GM23338 (cell line): ENCODE measurements at regions not wholly inside any gene's neighbourhood (a gene's known extent, or its start where the extent isn't known, plus 50 kb on each side); places are given as distances from the start of the nearest gene placed in this dataset.

Experiments
- ATAC-seq: fragments of 200-7000 bp; cut with Tn5 transposase; 3 replicates; pipeline ENCODE4 v1.9.1; 2020
- DNase-seq: peaks from one replicate; pipeline ENCODE4 v3.0.0-alpha.2; 2015; ENCODE audit warnings: low spot score
- H2AFZ ChIP-seq: fragments of 200-600 bp; sonication (generic); 2 replicates; pipeline ENCODE4 v1.8.0; 2016; ENCODE audit warnings: antibody characterized with exemption, mild to moderate bottlenecking, moderate library complexity
- H3F3A ChIP-seq: fragments of 200-600 bp; sonication (generic); replicated peaks from 2 replicates; pipeline ENCODE4 v1.8.0; 2017; ENCODE audit warnings: antibody characterized with exemption, mixed run types, low read depth
- H3K27ac ChIP-seq: fragments of 200-600 bp; sonication (generic); 2 replicates; pipeline ENCODE4 v1.6.1; 2016; ENCODE audit warnings: low read depth
- H3K27me3 ChIP-seq: fragments of 200-600 bp; sonication (generic); 2 replicates; pipeline ENCODE4 v1.8.0; 2016; ENCODE audit warnings: mild to moderate bottlenecking, mixed run types, moderate library complexity; ENCODE audit not compliant: insufficient read depth
- H3K36me3 ChIP-seq: fragments of 200-600 bp; sonication (generic); 2 replicates; pipeline ENCODE4 v1.8.0; 2016; ENCODE audit warnings: mild to moderate bottlenecking; ENCODE audit not compliant: insufficient read depth
- H3K4me1 ChIP-seq: fragments of 200-600 bp; sonication (generic); 2 replicates; pipeline ENCODE4 v1.8.0; 2016; ENCODE audit warnings: mild to moderate bottlenecking, moderate library complexity; ENCODE audit not compliant: insufficient read depth
- H3K4me2 ChIP-seq: fragments of 200-600 bp; sonication (generic); 2 replicates; pipeline ENCODE4 v1.7.1; 2017; ENCODE audit warnings: mixed run types
- H3K4me3 ChIP-seq: fragments of 200-600 bp; sonication (generic); 2 replicates; pipeline ENCODE4 v1.6.1; 2016; ENCODE audit warnings: mixed run types
- H3K79me2 ChIP-seq: fragments of 200-600 bp; sonication (generic); replicated peaks from 2 replicates; pipeline ENCODE4 v1.8.0; 2017; ENCODE audit warnings: mild to moderate bottlenecking; ENCODE audit not compliant: insufficient read depth
- H3K9me2 ChIP-seq: fragments of 200-600 bp; sonication (generic); 2 replicates; pipeline ENCODE4 v1.8.0; 2017; ENCODE audit not compliant: insufficient read depth
- H4K20me1 ChIP-seq: fragments of 200-600 bp; sonication (generic); replicated peaks from 2 replicates; pipeline ENCODE4 v1.8.0; 2017; ENCODE audit warnings: mild to moderate bottlenecking; ENCODE audit not compliant: insufficient read depth
- H3K27ac Mint-ChIP-seq: 2 replicates; pipeline ENCODE4 v1.8.0; 2020; ENCODE audit warnings: inconsistent platforms, mild to moderate bottlenecking, moderate library complexity, mixed read lengths
- H3K27me3 Mint-ChIP-seq: 3 replicates; pipeline ENCODE4 v1.8.0; 2022; ENCODE audit warnings: low read depth, mild to moderate bottlenecking, moderate library complexity, mixed read lengths, inconsistent platforms; ENCODE audit not compliant: insufficient read depth, poor library complexity
- H3K36me3 Mint-ChIP-seq: 3 replicates; pipeline ENCODE4 v1.8.0; 2021; ENCODE audit warnings: low read depth, mild to moderate bottlenecking, inconsistent platforms, moderate library complexity, mixed read lengths
- H3K4me1 Mint-ChIP-seq: 3 replicates; pipeline ENCODE4 v1.8.0; 2020; ENCODE audit warnings: mild to moderate bottlenecking, inconsistent platforms, mixed read lengths
- H3K4me3 Mint-ChIP-seq: 3 replicates; pipeline ENCODE4 v1.8.0; 2021; ENCODE audit warnings: moderate library complexity, mild to moderate bottlenecking, inconsistent platforms, mixed read lengths
- H3K9me3 Mint-ChIP-seq: 3 replicates; pipeline ENCODE4 v1.8.0; 2020; ENCODE audit warnings: moderate library complexity, mild to moderate bottlenecking, inconsistent platforms, mixed read lengths
- CREB1 ChIP-seq: fragments of 250-450 bp; sonication (Bioruptor Pico); IDR thresholded peaks from 2 replicates; pipeline ENCODE4 v1.5.0; 2020; ENCODE audit warnings: low read depth, mild to moderate bottlenecking, moderate library complexity
- CTCF ChIP-seq, 2 experiments: fragments of 200-600 bp in 1 of 2; sonication (generic) in 1 of 2; conservative IDR thresholded peaks; 2 replicates each; pipeline versions ENCODE4 v1.5.1 to v1.6.1; 2016 to 2017; ENCODE audit warnings: antibody characterized with exemption in 2 of 2, low read depth in 2 of 2, mild to moderate bottlenecking in 2 of 2, moderate library complexity in 1 of 2
- ETS1 ChIP-seq: IDR thresholded peaks from 2 replicates; pipeline ENCODE4 v1.6.1; 2016; ENCODE audit warnings: antibody characterized with exemption
- EZH2 ChIP-seq: fragments of 200-600 bp; sonication (generic); IDR thresholded peaks from one replicate; pipeline ENCODE4 v1.8.0; 2017; ENCODE audit warnings: antibody characterized with exemption, mild to moderate bottlenecking, low read depth; ENCODE audit not compliant: unreplicated experiment
- EZH2phosphoT487 ChIP-seq: fragments of 200-600 bp; sonication (generic); IDR thresholded peaks from one replicate; pipeline ENCODE4 v1.8.1; 2018; ENCODE audit warnings: antibody characterized with exemption; ENCODE audit not compliant: unreplicated experiment
- JUNB ChIP-seq: IDR thresholded peaks from one replicate; pipeline ENCODE4 v1.6.1; 2016; ENCODE audit warnings: antibody characterized with exemption; ENCODE audit not compliant: unreplicated experiment
- NANOG ChIP-seq: IDR thresholded peaks from 2 replicates; pipeline ENCODE4 v1.6.1; 2016; ENCODE audit warnings: antibody characterized with exemption, borderline replicate concordance
- POLR2AphosphoS5 ChIP-seq: IDR thresholded peaks from 2 replicates; pipeline ENCODE4 v1.6.1; 2016; ENCODE audit warnings: antibody characterized with exemption, low read depth
- REST ChIP-seq: IDR thresholded peaks from one replicate; pipeline ENCODE4 v1.6.1; 2018; ENCODE audit warnings: antibody characterized with exemption; ENCODE audit not compliant: unreplicated experiment
- STAT1 ChIP-seq: IDR thresholded peaks from one replicate; pipeline ENCODE4 v1.6.1; 2016; ENCODE audit warnings: antibody characterized with exemption; ENCODE audit not compliant: unreplicated experiment
- ZNF114 ChIP-seq: fragments of 250-450 bp; sonication (Bioruptor Pico); IDR thresholded peaks from 2 replicates; pipeline ENCODE4 v1.5.0; 2020; ENCODE audit warnings: mild to moderate bottlenecking, moderate library complexity
- ZNF331 ChIP-seq: fragments of 250-450 bp; sonication (Bioruptor Pico); IDR thresholded peaks from 2 replicates; pipeline ENCODE4 v1.5.0; 2020; ENCODE audit warnings: low read depth, mild to moderate bottlenecking, moderate library complexity
- ZNF462 ChIP-seq: fragments of 250-450 bp; sonication (Bioruptor Pico); IDR thresholded peaks from 2 replicates; pipeline ENCODE4 v1.5.0; 2020; ENCODE audit warnings: mild to moderate bottlenecking, moderate library complexity

GRCh38 chr5:21613971-21614488 is 1239.1 kb downstream of the CDH12 start:
- Mint-ChIP-seq H3K36me3 (peaks cover 6% of the 10 kb centered on the region; the same call in 1 of the 3 replicates), H3K27ac (peak overlapping the region; percentile 93), H3K9me3 (peaks cover 5% of the 10 kb centered on the region; the same call in 1 of the 3 replicates), H3K27me3 (no peaks in the 10 kb centered on the region), H3K4me3 (peak overlapping the region; percentile 7), H3K4me1 (peaks cover 63% of the 10 kb centered on the region)
- TF ChIP-seq ETS1 (no peak), CTCF (conservative IDR thresholded peaks at IDR 0.05; ENCODE audit: low read depth in 2 of 2) (no peak), ZNF462 (CRISPR knock-in tag) (peak; percentile 53; the same call in 1 of the 2 replicates), POLR2AphosphoS5 (no peak), EZH2 (no peak), ZNF114 (CRISPR knock-in tag) (peak; percentile 21; the same call in 1 of the 2 replicates), JUNB (no peak), EZH2phosphoT487 (no peak), STAT1 (no peak), NANOG (peak; percentile 71), CREB1 (CRISPR knock-in tag) (no peak), ZNF331 (CRISPR knock-in tag) (0 out of 2 replicates have a peak, but pooled peaks have one; percentile 12), REST (no peak)
- H3K36me3 ChIP-seq, result no peaks in the 10 kb centered on the region
- H3K27me3 ChIP-seq, result no peaks in the 10 kb centered on the region
- H3K4me2 ChIP-seq, result peak overlapping the region; percentile 46; the same call in 1 of the 2 replicates
- H2AFZ ChIP-seq, result no peak overlapping the region
- H3K79me2 ChIP-seq, result no peaks in the 10 kb centered on the region
- peaks cover 11% of the 10 kb centered on the region; the same call in 1 of the 2 replicates for H3K9me2 ChIP-seq
- peaks cover 35% of the 10 kb centered on the region for H3K4me1 ChIP-seq
- no peak overlapping the region for H3K4me3 ChIP-seq
- H4K20me1 ChIP-seq, result no peaks in the 10 kb centered on the region
- ATAC-seq, result peak; percentile 88
- peak; percentile 89 for DNase-seq
- peak overlapping the region; percentile 96 for H3K27ac ChIP-seq
- no peaks in the 10 kb centered on the region for H3F3A ChIP-seq
